Esophagus squamous epithelium (tissue), 5 donors: ENCODE measurements at regions not wholly inside any gene's neighbourhood (a gene's known extent, or its start where the extent isn't known, plus 50 kb on each side); places are given as distances from the start of the nearest gene placed in this dataset.
"Not testable (repeated sequence)": the region's sequence is repeated elsewhere in the genome, so short reads cannot be mapped to it uniquely, and the experiment has no call there.

ENCODE experiments used
- DNase-seq: peaks from one replicate; lab custom pipeline; 2025; lab: John Stamatoyannopoulos, UW
- H3K27ac ChIP-seq, 4 donors: fragments of 200-600 bp; sonication (generic); one replicate each; pipeline ENCODE4 v1.5.1; 2016 to 2019; ENCODE audit warnings: mild to moderate bottlenecking in 1 of 4
- H3K27me3 ChIP-seq, 4 donors: fragments of 200-600 bp; sonication (generic); 1 replicate in 3 of 4; 2 replicates in 1 of 4; pipeline versions ENCODE4 v1.5.1 to v1.6.0; 2017 to 2021; ENCODE audit warnings: antibody characterized with exemption in 1 of 4
- H3K36me3 ChIP-seq, 3 donors: fragments of 200-600 bp; sonication (generic); one replicate each; pipeline ENCODE4 v1.5.1; 2016 to 2019
- H3K4me1 ChIP-seq, 3 donors: fragments of 200-600 bp; sonication (generic); one replicate each; pipeline ENCODE4 v1.5.1; 2017 to 2019
- H3K4me3 ChIP-seq, 4 donors: fragments of 200-600 bp; sonication (generic); 1 replicate in 3 of 4; 2 replicates in 1 of 4; pipeline ENCODE4 v1.5.1; 2016 to 2019; ENCODE audit warnings: mild to moderate bottlenecking in 2 of 4, moderate library complexity in 1 of 4
- H3K9me3 ChIP-seq, 3 donors: fragments of 200-600 bp; sonication (generic); one replicate each; pipeline ENCODE4 v1.5.1; 2016 to 2019
- CTCF ChIP-seq, 6 experiments: fragments of 450-650 bp in 4 of 6; fragments of 200-600 bp in 2 of 6; sonication (generic) in 2 of 6; IDR thresholded peaks; one replicate each; pipeline ENCODE4 v1.5.1; 2016 to 2019; ENCODE audit warnings: antibody characterized with exemption in 6 of 6, mild to moderate bottlenecking in 4 of 6, moderate library complexity in 4 of 6
- POLR2A ChIP-seq, 4 donors: fragments of 450-650 bp; IDR thresholded peaks; one replicate each; pipeline ENCODE4 v1.6.1; 2017; ENCODE audit warnings: antibody characterized with exemption in 4 of 4, mild to moderate bottlenecking in 4 of 4, moderate library complexity in 3 of 4
- WGBS, 2 donors: methylation state at CpG; one replicate each; pipeline ENCODE4 v1.1.5; 2018; 5-methylcytosine and 5-hydroxymethylcytosine counted together
- intact Hi-C: fragments of 100-400 bp; cut with DNase I; formaldehyde crosslinking; loops from one replicate; pipeline ENCODE4 v1.15.0; 2022
- donor health status: DM: yes; HTN: yes; CAD: no.

DNA sequence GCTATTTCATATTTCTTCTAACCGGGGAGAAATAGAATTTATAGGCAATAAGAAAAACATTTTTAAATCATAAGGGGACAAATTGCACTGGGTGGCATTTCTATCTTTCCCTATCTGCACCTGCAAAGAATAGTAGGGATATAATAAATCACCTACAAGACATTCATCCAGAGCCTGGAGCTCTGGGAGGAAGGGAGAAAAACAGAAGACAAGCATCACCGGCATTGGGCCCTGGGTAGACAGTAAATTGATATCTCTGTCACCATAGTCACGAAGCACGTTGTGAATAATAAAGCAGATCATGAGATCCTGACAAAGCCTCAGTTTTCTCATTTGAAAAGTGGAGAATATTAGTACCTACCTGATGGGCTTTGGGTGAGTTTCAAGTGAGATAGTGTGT is 685.6 kb downstream of the XPNPEP1 start:
- Histone ChIP-seq H3K9me3 (no peaks in the 10 kb centered on the region), H3K36me3 (no peaks in the 10 kb centered on the region), H3K27ac (no peak overlapping the region), H3K27me3 (no peaks in the 10 kb centered on the region), H3K4me3 (no peak overlapping the region), H3K4me1 (no peaks in the 10 kb centered on the region)
- no peak for TF ChIP-seq POLR2A (IDR thresholded peaks at IDR 0.05)
- TF ChIP-seq CTCF (IDR thresholded peaks at IDR 0.05), result no peak
- DNase-seq, result no peak
- intact Hi-C loops, result no loop called here
- WGBS, 2 donors, result 46 to 53% methylated on average over 4 of the region's 4 CpGs

DNA sequence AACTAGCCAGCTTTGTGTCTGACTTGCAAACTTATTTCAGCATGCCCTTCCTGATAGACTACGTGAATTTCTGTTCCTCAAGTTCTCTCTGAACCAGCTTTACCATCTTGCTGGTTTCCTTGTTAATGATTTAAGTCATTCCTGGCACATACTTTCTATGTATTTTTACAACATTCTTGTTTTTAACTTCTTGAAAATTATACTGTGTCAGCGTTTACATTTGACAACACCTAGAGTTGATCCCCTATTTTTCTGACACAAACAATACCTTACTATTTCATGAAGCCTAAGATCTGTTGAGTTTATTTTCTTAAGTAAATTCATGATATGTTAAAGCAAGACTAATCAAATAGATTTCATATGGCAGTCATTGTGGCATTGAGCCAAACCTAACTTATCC is 686.3 kb downstream of the XPNPEP1 start:
- H3K9me3 ChIP-seq, result no peaks in the 10 kb centered on the region
- no peak overlapping the region for H3K4me3 ChIP-seq
- TF ChIP-seq POLR2A (IDR thresholded peaks at IDR 0.05) (no peak), CTCF (IDR thresholded peaks at IDR 0.05) (no peak)
- no peak for DNase-seq
- 31 to 42% methylated on average over 2 of the region's 2 CpGs for WGBS, 2 donors
- H3K36me3 ChIP-seq, result no peaks in the 10 kb centered on the region
- no peak overlapping the region for H3K27ac ChIP-seq
- H3K4me1 ChIP-seq, result no peaks in the 10 kb centered on the region
- H3K27me3 ChIP-seq, result no peaks in the 10 kb centered on the region
- intact Hi-C loops, result no loop called here

- H3K4me1 ChIP-seq, H3K27me3 ChIP-seq, H3K9me3 ChIP-seq, intact Hi-C loops, H3K4me3 ChIP-seq, H3K27ac ChIP-seq, H3K36me3 ChIP-seq, DNase-seq: not testable (repeated sequence)
- 87 to 91% methylated on average over 8 to 10 of the region's 13 CpGs for WGBS, 2 donors
These were observed 699.8 kb downstream of the XPNPEP1 start for GRCh38 chr10:109223533-109223932.

DNA sequence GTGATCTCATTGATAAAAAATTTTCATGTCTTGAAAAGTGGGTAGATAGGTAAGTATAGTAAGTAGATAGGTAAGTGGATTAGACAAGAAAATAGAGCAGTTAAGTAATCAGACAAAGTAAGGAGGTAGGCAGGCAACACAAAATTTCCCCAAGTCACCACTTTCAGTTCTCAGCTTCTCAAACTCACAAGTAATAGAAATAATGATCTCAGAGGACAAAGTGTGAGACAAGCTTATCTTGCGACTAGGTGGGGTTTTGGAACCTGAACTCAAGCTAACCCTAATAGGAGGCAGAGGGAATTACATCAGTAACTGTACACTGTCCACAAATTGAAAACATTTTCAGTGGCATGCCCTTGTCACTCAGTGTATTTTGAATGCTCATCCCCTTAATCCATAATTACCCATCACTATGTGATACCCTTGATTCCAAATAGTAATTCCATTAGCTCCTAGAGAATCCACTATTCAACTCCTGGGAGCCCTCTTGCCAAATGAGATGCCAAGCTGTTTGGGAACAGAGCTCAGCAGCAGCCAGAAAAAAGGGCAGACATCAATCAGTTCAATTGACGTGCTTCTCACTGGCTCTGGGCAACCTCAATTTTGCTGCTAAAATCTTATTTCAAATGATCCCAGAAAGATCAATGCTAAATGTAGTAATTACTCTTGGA is 703.2 kb downstream of the XPNPEP1 start:
- whole genome bisulfite sequencing, 2 donors, result 74 to 89% methylated on average over 2 of the region's 2 CpGs
- no peak for TF ChIP-seq CTCF (IDR thresholded peaks at IDR 0.05)
- no peak for TF ChIP-seq POLR2A (IDR thresholded peaks at IDR 0.05)
- peaks cover 0 to 5% (median 0%) of the 10 kb centered on the region in 3 donors for H3K9me3 ChIP-seq
- H3K4me1 ChIP-seq, result no peaks in the 10 kb centered on the region
- DNase-seq, result no peak
- no peak overlapping the region for H3K27ac ChIP-seq
- intact Hi-C loops, result no loop called here
- H3K27me3 ChIP-seq, result no peaks in the 10 kb centered on the region
- no peak overlapping the region for H3K4me3 ChIP-seq
- H3K36me3 ChIP-seq, result no peaks in the 10 kb centered on the region

- Histone ChIP-seq H3K36me3 (no peaks in the 10 kb centered on the region), H3K9me3 (no peaks in the 10 kb centered on the region), H3K4me3 (no peak overlapping the region), H3K27ac (no peak overlapping the region), H3K27me3 (no peaks in the 10 kb centered on the region), H3K4me1 (no peaks in the 10 kb centered on the region)
- TF ChIP-seq CTCF (IDR thresholded peaks at IDR 0.05), result no peak
- TF ChIP-seq POLR2A (IDR thresholded peaks at IDR 0.05), result no peak
- DNase-seq, result no peak
- WGBS, 2 donors, result 61 to 71% methylated on average over 2 of the region's 2 CpGs
- intact Hi-C loops, result no loop called here
These were observed 705.1 kb downstream of the XPNPEP1 start for GRCh38 chr10:109218207-109218606.
